B cell (primary cell): ENCODE measurements at regions not wholly inside any gene's neighbourhood (a gene's known extent, or its start where the extent isn't known, plus 50 kb on each side); places are given as distances from the start of the nearest gene placed in this dataset.

Experiments used
- ATAC-seq: fragments of 200-7000 bp; cut with Tn5 transposase; one replicate; pipeline ENCODE4 v1.10.0; 2021; ENCODE audit warnings: low read depth, mild to moderate bottlenecking, moderate number of reproducible peaks, moderate library complexity
- CTCF ChIA-PET: fragments of 350-600 bp; sonication (Branson Sonifier 250); formaldehyde crosslinking; loops from one replicate; lab custom pipeline; 2021; ENCODE audit warnings: antibody characterized with exemption, inconsistent platforms; lab: Charles Lee
- POLR2A ChIA-PET: fragments of 350-600 bp; sonication (Branson Sonifier 250); formaldehyde crosslinking; loops from one replicate; lab custom pipeline; 2021; ENCODE audit warnings: antibody characterized with exemption; lab: Charles Lee
- DNase-seq: peaks from one replicate; pipeline ENCODE4 v3.0.0; 2013
- H2AFZ ChIP-seq: 2 replicates; pipeline ENCODE4 v1.6.1; 2012; ENCODE audit warnings: mild to moderate bottlenecking, low read depth, low read length; ENCODE audit not compliant: insufficient read depth, poor library complexity, severe bottlenecking
- H3K27ac ChIP-seq, 2 donors: 1 replicate in 1 of 2; 2 replicates in 1 of 2; pipeline ENCODE4 v1.5.1; 2012 to 2013; ENCODE audit warnings: low read length in 2 of 2, mild to moderate bottlenecking in 2 of 2, moderate library complexity in 1 of 2
- H3K27me3 ChIP-seq, 4 experiments: fragments of 200-600 bp in 1 of 4; sonication (generic) in 1 of 4; replicated peaks in 1 of 4; 1 replicate in 2 of 4; 2 replicates in 2 of 4; pipeline versions ENCODE4 v1.6.1 to v1.7.0; 2013 to 2016; ENCODE audit warnings: low read length in 3 of 4, mild to moderate bottlenecking in 2 of 4, mixed read lengths in 1 of 4, moderate library complexity in 1 of 4; ENCODE audit not compliant: insufficient read depth in 4 of 4, control insufficient read depth in 3 of 4; ENCODE audit errors: control extremely low read depth in 1 of 4
- H3K36me3 ChIP-seq, 2 experiments: replicated peaks in 1 of 2; 1 replicate in 1 of 2; 2 replicates in 1 of 2; pipeline versions ENCODE4 v1.6.1 to v1.7.1; 2013; ENCODE audit warnings: low read length in 1 of 2; ENCODE audit not compliant: insufficient read depth in 2 of 2, control insufficient read depth in 1 of 2; ENCODE audit errors: control extremely low read depth in 1 of 2, extremely low read depth in 1 of 2
- H3K4me1 ChIP-seq, 2 donors: fragments of 200-600 bp in 1 of 2; sonication (generic) in 1 of 2; 1 replicate in 1 of 2; 2 replicates in 1 of 2; pipeline versions ENCODE4 v1.5.1 to v1.6.1; 2013 to 2017; ENCODE audit warnings: low read length in 2 of 2; ENCODE audit not compliant: control insufficient read depth in 2 of 2, insufficient read depth in 2 of 2
- H3K4me2 ChIP-seq: replicated peaks from 2 replicates; pipeline ENCODE3; 2012; ENCODE audit warnings: mild to moderate bottlenecking, low read depth, low read length; ENCODE audit not compliant: poor library complexity, severe bottlenecking
- H3K4me3 ChIP-seq, 5 experiments: fragments of 200-600 bp in 1 of 5; sonication (generic) in 1 of 5; 1 replicate in 3 of 5; 2 replicates in 2 of 5; pipeline versions ENCODE4 v1.5.1 to v1.7.0; 2011 to 2016; ENCODE audit warnings: low read length in 4 of 5, mild to moderate bottlenecking in 4 of 5, low read depth in 2 of 5, control low read depth in 1 of 5, moderate library complexity in 1 of 5; ENCODE audit not compliant: insufficient read depth in 1 of 5; ENCODE audit errors: control extremely low read depth in 1 of 5, extremely low read depth in 1 of 5
- H3K79me2 ChIP-seq: fragments of 200-600 bp; sonication (generic); one replicate; pipeline ENCODE4 v1.6.0; 2016; ENCODE audit warnings: low read length; ENCODE audit not compliant: control insufficient read depth, insufficient read depth
- H3K9ac ChIP-seq: fragments of 200-600 bp; sonication (generic); 2 replicates; pipeline ENCODE4 v1.6.1; 2017; ENCODE audit warnings: mild to moderate bottlenecking, low read length, moderate library complexity
- H3K9me3 ChIP-seq, 3 donors: one replicate each; pipeline versions ENCODE4 v1.6.1 to v1.7.1; 2013; ENCODE audit warnings: low read length in 2 of 3; ENCODE audit not compliant: control insufficient read depth in 2 of 3, insufficient read depth in 1 of 3; ENCODE audit errors: control extremely low read depth in 1 of 3
- H4K20me1 ChIP-seq: 2 replicates; pipeline ENCODE4 v1.6.0; 2012; ENCODE audit warnings: mild to moderate bottlenecking, low read length; ENCODE audit not compliant: insufficient read depth, control insufficient read depth, poor library complexity, severe bottlenecking
- H3K27ac Mint-ChIP-seq: one replicate; pipeline ENCODE4 v1.8.0; 2021; ENCODE audit warnings: mixed read lengths
- H3K27me3 Mint-ChIP-seq: one replicate; pipeline ENCODE4 v1.8.0; 2021; ENCODE audit warnings: mixed read lengths
- H3K4me1 Mint-ChIP-seq: one replicate; pipeline ENCODE4 v1.8.0; 2021; ENCODE audit warnings: mixed read lengths
- H3K4me3 Mint-ChIP-seq: one replicate; pipeline ENCODE4 v1.8.0; 2021; ENCODE audit warnings: mixed read lengths
- H3K9me3 Mint-ChIP-seq: one replicate; pipeline ENCODE4 v1.8.0; 2022; ENCODE audit warnings: mixed read lengths; ENCODE audit not compliant: insufficient read depth
- CTCF ChIP-seq: fragments of 200-600 bp; IDR thresholded peaks from one replicate; pipeline ENCODE4 v1.8.0; 2022; ENCODE audit warnings: antibody characterized with exemption, mild to moderate bottlenecking
- EZH2 ChIP-seq: IDR thresholded peaks from 2 replicates; pipeline ENCODE4 v1.6.1; 2012; ENCODE audit warnings: borderline replicate concordance, low read depth, mild to moderate bottlenecking, moderate library complexity, low read length; ENCODE audit not compliant: insufficient read depth, poor library complexity, severe bottlenecking
- WGBS: methylation state at CpG from one replicate; pipeline ENCODE4 v1.1.5; 2013; ENCODE audit warnings: missing lambda C conversion rate; ENCODE audit not compliant: insufficient coverage; 5-methylcytosine and 5-hydroxymethylcytosine counted together
- intact Hi-C: fragments of 100-400 bp; cut with micrococcal nuclease; formaldehyde crosslinking; loops from one replicate; pipeline ENCODE4 v1.10.0; 2022

GRCh38 chr6:93105907-93106306, 313.5 kb downstream of the EPHA7 start:
- Mint-ChIP-seq H3K27ac (no peak overlapping the region), H3K9me3 (no peaks in the 10 kb centered on the region), H3K4me3 (no peak overlapping the region), H3K27me3 (no peaks in the 10 kb centered on the region), H3K4me1 (no peaks in the 10 kb centered on the region)
- Histone ChIP-seq H4K20me1 (no peaks in the 10 kb centered on the region), H2AFZ (no peak overlapping the region), H3K27ac (no peak overlapping the region), H3K4me3 (no peak overlapping the region), H3K9ac (no peak overlapping the region), H3K9me3 (no peaks in the 10 kb centered on the region), H3K4me2 (no peak overlapping the region), H3K4me1 (no peaks in the 10 kb centered on the region), H3K27me3 (no peaks in the 10 kb centered on the region), H3K36me3 (no peaks in the 10 kb centered on the region), H3K79me2 (no peaks in the 10 kb centered on the region)
- ATAC-seq = no peak
- ChIA-PET POLR2A (no interaction called here), CTCF (no interaction called here)
- TF ChIP-seq CTCF = no peak
- TF ChIP-seq EZH2 = no peak
- WGBS = no CpG with 5 or more reads among the region's 2 CpGs
- no peak for DNase-seq
- intact Hi-C loops = no loop called here

GRCh38 chr6:93105017-93105416, 314.3 kb downstream of the EPHA7 start:
- WGBS = no CpG with 5 or more reads among the region's 3 CpGs
- POLR2A ChIA-PET = no interaction called here
- no peaks in the 10 kb centered on the region for H3K27me3 Mint-ChIP-seq

More at GRCh38 chr6:93105017-93105416, 314.3 kb downstream of the EPHA7 start:
- Histone ChIP-seq H4K20me1 (no peaks in the 10 kb centered on the region), H3K4me2 (no peak overlapping the region), H3K36me3 (no peaks in the 10 kb centered on the region), H3K79me2 (no peaks in the 10 kb centered on the region), H3K9ac (no peak overlapping the region), H3K27me3 (no peaks in the 10 kb centered on the region), H3K4me3 (no peak overlapping the region), H2AFZ (no peak overlapping the region), H3K4me1 (no peaks in the 10 kb centered on the region), H3K27ac (no peak overlapping the region), H3K9me3 (no peaks in the 10 kb centered on the region)
- CTCF ChIA-PET = no interaction called here
- intact Hi-C loops = no loop called here
- Mint-ChIP-seq H3K4me1 (no peaks in the 10 kb centered on the region), H3K27ac (no peak overlapping the region), H3K4me3 (no peak overlapping the region), H3K9me3 (no peaks in the 10 kb centered on the region)
- TF ChIP-seq CTCF (no peak), EZH2 (no peak)
- DNase-seq (no peak), ATAC-seq (no peak)
